Activated T-cell treated with anti-CD3 and anti-CD28 coated beads for 1 hour (primary cell): ENCODE measurements at regions not wholly inside any gene's neighbourhood (a gene's known extent, or its start where the extent isn't known, plus 50 kb on each side); places are given as distances from the start of the nearest gene placed in this dataset.

ENCODE experiments used
- DNase-seq: peaks from one replicate; pipeline ENCODE4 v3.0.0-alpha.2; 2020; ENCODE audit warnings: low read depth

GRCh38 chr2:15045054-15045453, 412.5 kb downstream of the LRATD1 start:
- no peak for DNase-seq

- DNase-seq, result no peak
Observed at GRCh38 chr2:15047184-15047583, 414.7 kb downstream of the LRATD1 start.

- DNase-seq, result no peak
Observed at GRCh38 chr2:15048000-15048399, 415.5 kb downstream of the LRATD1 start.

- DNase-seq, result no peak
Observed at GRCh38 chr2:15049096-15049993, 416.8 kb downstream of the LRATD1 start.

GRCh38 chr2:15050483-15050882, 418.0 kb downstream of the LRATD1 start:
- no peak for DNase-seq

GRCh38 chr2:15053542-15053941, 421.0 kb downstream of the LRATD1 start:
- DNase-seq, result no peak

- DNase-seq, result no peak
Observed at GRCh38 chr2:15058015-15058720, 425.7 kb downstream of the LRATD1 start.

- no peak for DNase-seq
Observed at GRCh38 chr2:15058721-15059157, 426.2 kb downstream of the LRATD1 start.

GRCh38 chr2:15059870-15060512, 427.5 kb downstream of the LRATD1 start:
- DNase-seq, result no peak

GRCh38 chr2:15061268-15061667, 428.8 kb downstream of the LRATD1 start:
- no peak for DNase-seq

GRCh38 chr2:15066138-15066537, 433.6 kb downstream of the LRATD1 start:
- DNase-seq, result no peak

GRCh38 chr2:15069149-15069548, 436.6 kb downstream of the LRATD1 start:
- no peak for DNase-seq

- DNase-seq, result no peak
Observed at GRCh38 chr2:15072836-15073235, 440.3 kb downstream of the LRATD1 start.

- no peak for DNase-seq
Observed at GRCh38 chr2:15073664-15074063, 441.1 kb downstream of the LRATD1 start.

GRCh38 chr2:15074319-15074718, 441.8 kb downstream of the LRATD1 start:
- no peak for DNase-seq

- no peak for DNase-seq
Observed at GRCh38 chr2:15074751-15075700, 442.5 kb downstream of the LRATD1 start.

- no peak for DNase-seq
Observed at GRCh38 chr2:15076668-15077067, 444.2 kb downstream of the LRATD1 start.

- no peak for DNase-seq
Observed at GRCh38 chr2:15081356-15081755, 448.8 kb downstream of the LRATD1 start.

GRCh38 chr2:15082105-15083058, 449.9 kb downstream of the LRATD1 start:
- DNase-seq, result no peak

- no peak for DNase-seq
Observed at GRCh38 chr2:15084826-15085489, 452.4 kb downstream of the LRATD1 start.
